Osteoblast (primary cell): ENCODE measurements at regions not wholly inside any gene's neighbourhood (a gene's known extent, or its start where the extent isn't known, plus 50 kb on each side); places are given as distances from the start of the nearest gene placed in this dataset.

Experiments used
- DNase-seq: peaks from one replicate; pipeline ENCODE4 v3.0.0; 2011; ENCODE audit warnings: low spot score, mixed read lengths; ENCODE audit not compliant: insufficient read length; ENCODE audit errors: missing footprints
- H2AFZ ChIP-seq: 2 replicates; pipeline ENCODE4 v1.6.0; 2011; ENCODE audit warnings: mild to moderate bottlenecking, low read length
- H3K27ac ChIP-seq: 2 replicates; pipeline ENCODE4 v1.5.1; 2011; ENCODE audit warnings: mild to moderate bottlenecking, low read depth, low read length, moderate library complexity
- H3K27me3 ChIP-seq: 2 replicates; pipeline ENCODE4 v1.6.0; 2012; ENCODE audit warnings: mild to moderate bottlenecking, control low read depth, inconsistent platforms, low read length, moderate library complexity; ENCODE audit not compliant: insufficient read depth
- H3K36me3 ChIP-seq: 2 replicates; pipeline ENCODE4 v1.5.1; 2011; ENCODE audit warnings: mild to moderate bottlenecking, low read length, control low read depth, moderate library complexity; ENCODE audit not compliant: insufficient read depth
- H3K4me1 ChIP-seq: 2 replicates; pipeline ENCODE4 v1.5.1; 2011; ENCODE audit warnings: mild to moderate bottlenecking, low read length, control low read depth, moderate library complexity; ENCODE audit not compliant: insufficient read depth
- H3K4me2 ChIP-seq: 2 replicates; pipeline ENCODE4 v1.6.0; 2011; ENCODE audit warnings: mild to moderate bottlenecking, low read length; ENCODE audit not compliant: insufficient read depth
- H3K4me3 ChIP-seq: fragments of 200-600 bp; sonication (generic); 3 replicates; pipeline ENCODE4 v1.5.1; 2012; ENCODE audit warnings: mild to moderate bottlenecking, low read length, inconsistent platforms; ENCODE audit not compliant: insufficient read depth
- H3K79me2 ChIP-seq: 2 replicates; pipeline ENCODE4 v1.6.0; 2012; ENCODE audit warnings: mild to moderate bottlenecking, low read length, control low read depth, inconsistent platforms; ENCODE audit not compliant: insufficient read depth
- H3K9me3 ChIP-seq: 2 replicates; pipeline ENCODE4 v1.5.1; 2011; ENCODE audit warnings: low read depth, low read length, control low read depth
- H4K20me1 ChIP-seq: 2 replicates; pipeline ENCODE4 v1.6.0; 2012; ENCODE audit warnings: mild to moderate bottlenecking, low read length, control low read depth; ENCODE audit not compliant: insufficient read depth
- TF ChIP-seq, protein P1 (sequence below): IDR thresholded peaks from 2 replicates; pipeline ENCODE4 v1.5.1; 2011; ENCODE audit warnings: mild to moderate bottlenecking, low read depth, low read length, moderate library complexity; ENCODE audit errors: extremely low read depth

DNA sequence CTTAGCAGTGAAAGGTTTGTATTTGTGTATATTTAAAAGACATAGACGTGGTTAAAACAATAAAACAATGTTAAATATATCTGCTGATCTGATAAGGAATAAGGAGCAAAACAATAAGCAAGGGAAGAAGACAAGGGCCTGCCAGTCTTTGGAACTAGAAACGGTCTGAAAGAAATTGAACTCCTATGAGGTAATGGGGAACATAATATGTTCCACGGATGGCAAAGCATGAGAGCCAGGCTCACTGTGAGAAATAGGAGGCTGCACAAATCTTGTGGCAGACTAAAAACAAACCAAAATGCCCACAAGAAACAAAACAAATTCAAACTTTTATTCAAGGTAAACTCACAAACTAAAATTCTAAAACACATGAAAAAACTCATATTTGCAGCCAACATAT is 150.5 kb downstream of the NTMT2 start:
- Histone ChIP-seq H3K27me3 (no peaks in the 10 kb centered on the region), H3K9me3 (no peaks in the 10 kb centered on the region), H3K4me3 (no peak overlapping the region), H3K79me2 (no peaks in the 10 kb centered on the region), H3K4me2 (no peak overlapping the region), H3K27ac (no peak overlapping the region), H4K20me1 (no peaks in the 10 kb centered on the region), H3K36me3 (no peaks in the 10 kb centered on the region), H2AFZ (peak overlapping the region; percentile 66), H3K4me1 (no peaks in the 10 kb centered on the region)
- no peak for DNase-seq
- TF ChIP-seq, protein P1, sequence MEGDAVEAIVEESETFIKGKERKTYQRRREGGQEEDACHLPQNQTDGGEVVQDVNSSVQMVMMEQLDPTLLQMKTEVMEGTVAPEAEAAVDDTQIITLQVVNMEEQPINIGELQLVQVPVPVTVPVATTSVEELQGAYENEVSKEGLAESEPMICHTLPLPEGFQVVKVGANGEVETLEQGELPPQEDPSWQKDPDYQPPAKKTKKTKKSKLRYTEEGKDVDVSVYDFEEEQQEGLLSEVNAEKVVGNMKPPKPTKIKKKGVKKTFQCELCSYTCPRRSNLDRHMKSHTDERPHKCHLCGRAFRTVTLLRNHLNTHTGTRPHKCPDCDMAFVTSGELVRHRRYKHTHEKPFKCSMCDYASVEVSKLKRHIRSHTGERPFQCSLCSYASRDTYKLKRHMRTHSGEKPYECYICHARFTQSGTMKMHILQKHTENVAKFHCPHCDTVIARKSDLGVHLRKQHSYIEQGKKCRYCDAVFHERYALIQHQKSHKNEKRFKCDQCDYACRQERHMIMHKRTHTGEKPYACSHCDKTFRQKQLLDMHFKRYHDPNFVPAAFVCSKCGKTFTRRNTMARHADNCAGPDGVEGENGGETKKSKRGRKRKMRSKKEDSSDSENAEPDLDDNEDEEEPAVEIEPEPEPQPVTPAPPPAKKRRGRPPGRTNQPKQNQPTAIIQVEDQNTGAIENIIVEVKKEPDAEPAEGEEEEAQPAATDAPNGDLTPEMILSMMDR: no peak

DNA sequence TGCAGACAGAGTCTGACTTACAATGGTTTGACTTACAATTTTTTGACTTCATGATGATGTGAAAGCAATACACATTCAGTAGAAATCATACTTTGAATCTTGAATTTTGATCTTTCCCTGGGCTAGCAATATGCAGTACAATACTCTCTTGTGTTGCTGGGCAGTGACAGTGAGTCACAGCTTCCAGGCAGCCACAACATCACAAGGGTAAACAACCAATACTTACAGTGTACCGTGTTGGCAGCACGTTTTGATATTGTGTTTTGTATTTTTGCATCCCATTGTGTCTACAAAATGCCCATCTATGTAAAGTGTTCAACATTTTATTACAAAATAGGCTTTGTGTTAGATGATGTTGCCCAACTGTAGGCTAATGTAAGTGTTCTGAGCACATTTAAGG is 150.9 kb downstream of the NTMT2 start:
- Histone ChIP-seq H3K4me2 (no peak overlapping the region), H3K27me3 (no peaks in the 10 kb centered on the region), H3K36me3 (no peaks in the 10 kb centered on the region), H3K4me1 (no peaks in the 10 kb centered on the region), H3K9me3 (no peaks in the 10 kb centered on the region), H3K4me3 (no peak overlapping the region), H4K20me1 (no peaks in the 10 kb centered on the region), H3K79me2 (no peaks in the 10 kb centered on the region), H2AFZ (peak overlapping the region; percentile 66), H3K27ac (no peak overlapping the region)
- DNase-seq: no peak
- TF ChIP-seq, protein P1: no peak

DNA sequence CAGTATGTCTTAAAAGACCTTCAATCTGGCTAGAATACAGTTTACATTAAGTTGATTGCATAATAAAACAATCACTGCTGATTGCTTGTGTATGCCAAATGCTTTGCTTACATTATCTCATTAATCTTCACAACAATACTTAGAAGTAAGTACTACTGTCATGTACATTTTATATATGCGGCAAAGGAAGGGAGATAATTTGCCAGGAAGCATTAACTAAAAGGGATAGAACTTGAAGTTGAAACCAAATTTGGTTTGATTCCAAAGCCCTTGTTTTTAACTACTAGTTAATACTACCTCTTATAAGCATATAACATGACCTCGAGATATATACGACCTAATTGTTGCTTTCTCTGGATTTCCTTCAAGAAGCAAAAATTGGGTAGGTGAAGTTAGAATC is 155.8 kb downstream of the NTMT2 start:
- no peak for DNase-seq
- no peaks in the 10 kb centered on the region for H3K79me2 ChIP-seq
- H3K4me3 ChIP-seq: no peak overlapping the region
- no peaks in the 10 kb centered on the region for H3K27me3 ChIP-seq
- no peak overlapping the region for H3K4me2 ChIP-seq
- no peak overlapping the region for H2AFZ ChIP-seq
- H3K36me3 ChIP-seq: no peaks in the 10 kb centered on the region
- no peak overlapping the region for H3K27ac ChIP-seq
- peaks cover 7% of the 10 kb centered on the region for H3K4me1 ChIP-seq
- TF ChIP-seq, protein P1: no peak
- no peaks in the 10 kb centered on the region for H3K9me3 ChIP-seq
- H4K20me1 ChIP-seq: no peaks in the 10 kb centered on the region

DNA sequence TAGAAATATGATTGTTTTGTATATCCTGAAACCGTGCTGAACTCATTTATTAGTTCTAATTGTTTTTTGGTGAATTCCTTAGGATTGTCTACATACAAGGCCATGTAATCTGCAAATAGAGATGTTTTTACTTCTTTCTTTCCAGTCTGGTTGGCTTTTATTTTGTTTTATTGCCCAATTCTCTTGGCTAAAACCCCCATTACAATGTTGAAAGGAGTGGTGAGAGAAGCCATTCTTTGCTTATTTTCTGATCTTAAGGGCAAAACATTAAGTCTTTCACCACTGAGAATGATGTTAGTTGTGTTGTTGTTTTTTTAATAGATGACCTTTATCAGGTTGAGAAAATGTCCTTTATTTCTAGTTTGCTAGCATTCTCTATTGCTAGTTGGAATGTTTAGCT is 157.3 kb downstream of the NTMT2 start:
- H3K27me3 ChIP-seq: no peaks in the 10 kb centered on the region
- no peaks in the 10 kb centered on the region for H4K20me1 ChIP-seq
- H3K27ac ChIP-seq: no peak overlapping the region
- no peaks in the 10 kb centered on the region for H3K79me2 ChIP-seq
- no peak for DNase-seq
- no peaks in the 10 kb centered on the region for H3K36me3 ChIP-seq
- H3K9me3 ChIP-seq: no peaks in the 10 kb centered on the region
- peaks cover 16% of the 10 kb centered on the region for H3K4me1 ChIP-seq
- no peak overlapping the region for H3K4me3 ChIP-seq
- H3K4me2 ChIP-seq: no peak overlapping the region
- TF ChIP-seq, protein P1: no peak
- H2AFZ ChIP-seq: no peak overlapping the region
